Suprapubic skin (tissue), 4 donors: ENCODE measurements at regions not wholly inside any gene's neighbourhood (a gene's known extent, or its start where the extent isn't known, plus 50 kb on each side); places are given as distances from the start of the nearest gene placed in this dataset.

Experiments used
- DNase-seq, 2 donors: peaks; one replicate each; pipeline ENCODE4 v3.0.0-alpha.2; 2019; ENCODE audit warnings: low spot score in 2 of 2
- H3K27ac ChIP-seq: fragments of 200-600 bp; sonication (generic); one replicate; pipeline ENCODE4 v1.5.1; 2019
- H3K27me3 ChIP-seq: fragments of 200-600 bp; sonication (generic); one replicate; pipeline ENCODE4 v1.5.1; 2019
- H3K36me3 ChIP-seq: fragments of 200-600 bp; sonication (generic); one replicate; pipeline ENCODE4 v1.5.1; 2019
- H3K4me1 ChIP-seq: fragments of 200-600 bp; sonication (generic); one replicate; pipeline ENCODE4 v1.5.1; 2019
- H3K4me3 ChIP-seq: fragments of 200-600 bp; sonication (generic); one replicate; pipeline ENCODE4 v1.5.1; 2019; ENCODE audit warnings: mild to moderate bottlenecking
- H3K9me3 ChIP-seq: fragments of 200-600 bp; sonication (generic); one replicate; pipeline ENCODE4 v1.5.1; 2019
- EP300 ChIP-seq: sonication (generic); formaldehyde crosslinking; IDR thresholded peaks from one replicate; pipeline ENCODE4 v1.6.1; 2017; ENCODE audit warnings: antibody characterized with exemption
- POLR2A ChIP-seq, 2 donors: fragments of 450-650 bp; IDR thresholded peaks; one replicate each; pipeline ENCODE4 v1.6.1; 2017; ENCODE audit warnings: antibody characterized with exemption in 2 of 2, mild to moderate bottlenecking in 2 of 2, moderate library complexity in 2 of 2
- POLR2AphosphoS5 ChIP-seq, 3 donors: sonication (generic); formaldehyde crosslinking; IDR thresholded peaks; one replicate each; pipeline ENCODE4 v1.6.1; 2017; ENCODE audit warnings: antibody characterized with exemption in 3 of 3
- WGBS: methylation state at CpG from one replicate; pipeline ENCODE4 v1.1.5; 2018; 5-methylcytosine and 5-hydroxymethylcytosine counted together
- TF ChIP-seq, protein P1 (sequence below), 2 donors: fragments of 200-600 bp in 1 of 2; fragments of 450-650 bp in 1 of 2; sonication (generic) in 1 of 2; IDR thresholded peaks; one replicate each; pipeline ENCODE4 v1.5.1; 2016 to 2019; ENCODE audit warnings: antibody characterized with exemption in 2 of 2, mild to moderate bottlenecking in 1 of 2, moderate library complexity in 1 of 2

DNA sequence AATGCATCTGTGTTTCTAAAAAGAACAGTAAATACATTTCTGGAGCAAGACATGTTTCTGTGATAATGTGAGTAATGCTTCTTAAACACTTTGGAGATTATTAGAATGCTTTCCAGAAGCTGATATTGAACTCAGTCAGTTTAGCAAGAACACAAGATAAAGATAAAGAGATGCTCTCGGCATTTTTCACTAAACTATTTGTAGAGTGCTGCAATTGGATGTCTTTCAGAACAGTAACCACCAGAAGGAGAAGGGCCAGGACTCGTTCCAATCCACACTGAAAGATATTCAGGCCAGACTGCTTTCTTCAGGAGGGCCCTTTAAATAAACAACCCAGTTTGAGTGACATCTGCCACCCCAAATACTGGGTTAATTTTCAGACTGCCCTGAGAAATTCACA, 456.0 kb downstream of the TBC1D4 start:
- DNase-seq: no peak
- 31% methylated on average over 2 of the region's 2 CpGs for WGBS
- no peaks in the 10 kb centered on the region for H3K4me1 ChIP-seq
- no peak overlapping the region for H3K4me3 ChIP-seq
- no peaks in the 10 kb centered on the region for H3K36me3 ChIP-seq
- no peaks in the 10 kb centered on the region for H3K9me3 ChIP-seq
- TF ChIP-seq EP300: no peak
- TF ChIP-seq, protein P1, sequence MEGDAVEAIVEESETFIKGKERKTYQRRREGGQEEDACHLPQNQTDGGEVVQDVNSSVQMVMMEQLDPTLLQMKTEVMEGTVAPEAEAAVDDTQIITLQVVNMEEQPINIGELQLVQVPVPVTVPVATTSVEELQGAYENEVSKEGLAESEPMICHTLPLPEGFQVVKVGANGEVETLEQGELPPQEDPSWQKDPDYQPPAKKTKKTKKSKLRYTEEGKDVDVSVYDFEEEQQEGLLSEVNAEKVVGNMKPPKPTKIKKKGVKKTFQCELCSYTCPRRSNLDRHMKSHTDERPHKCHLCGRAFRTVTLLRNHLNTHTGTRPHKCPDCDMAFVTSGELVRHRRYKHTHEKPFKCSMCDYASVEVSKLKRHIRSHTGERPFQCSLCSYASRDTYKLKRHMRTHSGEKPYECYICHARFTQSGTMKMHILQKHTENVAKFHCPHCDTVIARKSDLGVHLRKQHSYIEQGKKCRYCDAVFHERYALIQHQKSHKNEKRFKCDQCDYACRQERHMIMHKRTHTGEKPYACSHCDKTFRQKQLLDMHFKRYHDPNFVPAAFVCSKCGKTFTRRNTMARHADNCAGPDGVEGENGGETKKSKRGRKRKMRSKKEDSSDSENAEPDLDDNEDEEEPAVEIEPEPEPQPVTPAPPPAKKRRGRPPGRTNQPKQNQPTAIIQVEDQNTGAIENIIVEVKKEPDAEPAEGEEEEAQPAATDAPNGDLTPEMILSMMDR (IDR thresholded peaks at IDR 0.05): no peak
- no peak for TF ChIP-seq POLR2A (IDR thresholded peaks at IDR 0.05)
- TF ChIP-seq POLR2AphosphoS5 (IDR thresholded peaks at IDR 0.05): no peak
- no peak overlapping the region for H3K27ac ChIP-seq
- H3K27me3 ChIP-seq: no peaks in the 10 kb centered on the region

DNA sequence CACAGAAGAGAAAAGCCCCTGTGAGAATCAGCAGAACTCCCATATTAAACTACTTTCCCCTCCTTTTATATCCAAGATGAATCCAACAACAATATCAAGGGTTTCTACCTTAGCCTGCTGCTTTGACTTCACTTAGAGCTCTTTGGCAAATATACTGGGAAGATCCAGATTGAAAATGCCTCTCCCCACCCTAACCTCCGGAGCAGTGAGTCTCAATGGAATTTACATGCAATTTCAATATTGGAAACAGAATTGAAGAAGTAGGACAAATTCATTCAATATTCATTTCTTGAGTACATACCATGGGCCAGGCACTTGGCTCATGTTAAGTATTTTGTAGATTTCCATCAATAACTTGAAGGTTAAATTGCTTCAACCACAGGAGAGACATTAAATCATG, 457.4 kb downstream of the TBC1D4 start:
- 67% methylated on average over 1 of the region's 1 CpG for WGBS

DNA sequence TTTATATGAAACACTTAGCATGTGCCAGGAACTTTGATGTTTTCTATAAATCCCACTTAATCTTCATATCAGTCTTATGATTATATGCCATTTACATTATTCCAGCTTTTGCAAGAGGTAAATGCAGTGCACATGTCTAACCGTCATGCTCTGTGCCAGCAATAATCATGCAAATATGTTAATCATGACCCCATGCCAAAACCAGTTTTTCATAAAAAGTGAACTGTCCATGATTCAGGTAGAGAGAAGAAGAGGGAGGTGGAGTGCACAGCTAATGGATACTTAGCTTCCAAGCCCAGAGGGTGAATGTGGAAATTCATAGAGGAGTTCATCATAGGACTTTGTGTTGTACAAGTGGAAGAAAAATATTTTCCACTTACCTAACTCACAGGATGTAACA, 458.4 kb downstream of the TBC1D4 start:
- H3K4me1 ChIP-seq: no peaks in the 10 kb centered on the region
- TF ChIP-seq, protein P1 (IDR thresholded peaks at IDR 0.05): no peak
- TF ChIP-seq EP300 (no peak), POLR2A (IDR thresholded peaks at IDR 0.05) (no peak), POLR2AphosphoS5 (IDR thresholded peaks at IDR 0.05) (no peak)
- no peaks in the 10 kb centered on the region for H3K27me3 ChIP-seq
- 43% methylated on average over 1 of the region's 1 CpG for WGBS
- DNase-seq: no peak
- no peaks in the 10 kb centered on the region for H3K9me3 ChIP-seq
- no peak overlapping the region for H3K4me3 ChIP-seq
- H3K36me3 ChIP-seq: no peaks in the 10 kb centered on the region
- no peak overlapping the region for H3K27ac ChIP-seq

More for the DNA sequence above, 457.4 kb downstream of the TBC1D4 start:
- H3K4me1 ChIP-seq: no peaks in the 10 kb centered on the region
- no peak for TF ChIP-seq POLR2A (IDR thresholded peaks at IDR 0.05)
- TF ChIP-seq EP300: no peak
- no peak for TF ChIP-seq POLR2AphosphoS5 (IDR thresholded peaks at IDR 0.05)
- TF ChIP-seq, protein P1 (IDR thresholded peaks at IDR 0.05): no peak
- H3K27ac ChIP-seq: no peak overlapping the region
- H3K27me3 ChIP-seq: no peaks in the 10 kb centered on the region
- no peaks in the 10 kb centered on the region for H3K36me3 ChIP-seq
- DNase-seq: no peak
- no peaks in the 10 kb centered on the region for H3K9me3 ChIP-seq
- H3K4me3 ChIP-seq: no peak overlapping the region

DNA sequence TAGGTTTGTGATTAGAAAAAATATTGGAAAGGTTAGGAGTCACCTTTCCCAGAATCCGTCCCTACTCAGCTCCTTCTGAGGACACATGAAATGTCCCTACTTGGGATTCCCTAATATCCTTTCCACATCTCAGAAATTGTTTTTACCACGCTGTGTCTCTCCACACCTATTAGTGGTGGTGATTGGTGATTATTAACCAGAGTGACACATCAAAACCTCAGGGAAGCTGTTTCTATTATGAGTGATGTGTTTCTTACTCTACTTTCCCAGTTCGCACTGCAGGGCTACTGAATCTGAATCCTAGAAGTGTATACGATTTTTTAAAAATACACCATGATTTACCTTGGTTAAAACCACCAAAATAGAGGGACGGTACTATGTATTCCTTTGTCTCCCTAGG, 460.8 kb downstream of the TBC1D4 start:
- TF ChIP-seq POLR2A (IDR thresholded peaks at IDR 0.05): no peak
- TF ChIP-seq POLR2AphosphoS5 (IDR thresholded peaks at IDR 0.05): no peak
- TF ChIP-seq, protein P1 (IDR thresholded peaks at IDR 0.05): no peak
- no peak for TF ChIP-seq EP300
- Histone ChIP-seq H3K27ac (no peak overlapping the region), H3K36me3 (no peaks in the 10 kb centered on the region), H3K9me3 (no peaks in the 10 kb centered on the region), H3K4me1 (no peaks in the 10 kb centered on the region), H3K27me3 (no peaks in the 10 kb centered on the region), H3K4me3 (no peak overlapping the region)
- DNase-seq: no peak
- 87% methylated on average over 5 of the region's 5 CpGs for WGBS

DNA sequence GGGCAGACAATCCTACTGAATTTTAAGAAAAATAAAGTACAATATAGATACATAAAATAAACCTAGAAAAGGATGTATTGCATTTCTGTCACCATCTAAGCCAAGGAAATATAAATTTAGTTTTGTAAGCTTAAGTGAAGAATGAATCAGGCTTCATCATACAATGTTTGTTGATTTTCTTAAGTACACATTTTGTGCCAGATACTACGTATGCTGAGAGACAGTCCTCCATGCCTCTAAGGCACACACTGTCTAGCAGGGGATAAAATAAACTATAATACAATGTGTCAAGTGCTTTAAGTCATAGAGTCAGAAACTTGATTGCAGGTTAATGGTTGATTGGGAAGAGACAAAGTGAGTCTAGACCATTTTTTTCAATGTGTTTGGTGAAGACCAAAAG, 465.7 kb downstream of the TBC1D4 start:
- no peaks in the 10 kb centered on the region for H3K9me3 ChIP-seq
- H3K4me3 ChIP-seq: no peak overlapping the region
- no peaks in the 10 kb centered on the region for H3K36me3 ChIP-seq
- TF ChIP-seq EP300 (no peak), POLR2AphosphoS5 (IDR thresholded peaks at IDR 0.05) (no peak), POLR2A (IDR thresholded peaks at IDR 0.05) (no peak)
- TF ChIP-seq, protein P1 (IDR thresholded peaks at IDR 0.05): no peak
- 61% methylated on average over 1 of the region's 1 CpG for WGBS
- no peak for DNase-seq
- H3K4me1 ChIP-seq: no peaks in the 10 kb centered on the region
- no peak overlapping the region for H3K27ac ChIP-seq
- no peaks in the 10 kb centered on the region for H3K27me3 ChIP-seq
